ENCODE measurements at regions not wholly inside any gene's neighbourhood (a gene's known extent, or its start where the extent isn't known, plus 50 kb on each side); places are given as distances from the start of the nearest gene placed in this dataset.
"Not testable (repeated sequence)": the region's sequence is repeated elsewhere in the genome, so short reads cannot be mapped to it uniquely, and the experiment has no call there.

- DNase-seq (ENCODE audit: low spot score) = no peak
Observed at GRCh38 chr20:5696011-5696559, 54.1 kb upstream of the SHLD1 start.

GRCh38 chr20:5691918-5692618 lies 58.1 kb upstream of the SHLD1 start:
- DNase-seq (ENCODE audit: low spot score) = no peak

- no peak for DNase-seq (ENCODE audit: low spot score)
Observed at GRCh38 chr20:5689463-5689862, 60.7 kb upstream of the SHLD1 start.

GRCh38 chr20:5688431-5688972 lies 61.7 kb upstream of the SHLD1 start:
- no peak for DNase-seq (ENCODE audit: low spot score)

- no peak for DNase-seq (ENCODE audit: low spot score)
Observed at GRCh38 chr20:5687884-5688283, 62.3 kb upstream of the SHLD1 start.

GRCh38 chr20:5686384-5687105 lies 63.7 kb upstream of the SHLD1 start:
- no peak for DNase-seq (ENCODE audit: low spot score)

- not testable (repeated sequence) for DNase-seq (ENCODE audit: low spot score)
Observed at GRCh38 chr20:5682556-5682955, 67.6 kb upstream of the SHLD1 start.

GRCh38 chr20:5680192-5680591 lies 69.4 kb upstream of the GPCPD1 start:
- no peak for DNase-seq (ENCODE audit: low spot score)

- no peak for DNase-seq (ENCODE audit: low spot score)
Observed at GRCh38 chr20:5678777-5679176, 68.0 kb upstream of the GPCPD1 start.

GRCh38 chr20:5677944-5678343 lies 67.1 kb upstream of the GPCPD1 start:
- not testable (repeated sequence) for DNase-seq (ENCODE audit: low spot score)

GRCh38 chr20:5677389-5677788 lies 66.6 kb upstream of the GPCPD1 start:
- no peak for DNase-seq (ENCODE audit: low spot score)

GRCh38 chr20:5675103-5676091 lies 64.6 kb upstream of the GPCPD1 start:
- DNase-seq (ENCODE audit: low spot score) = no peak

GRCh38 chr20:5674176-5674660 lies 63.4 kb upstream of the GPCPD1 start:
- DNase-seq (ENCODE audit: low spot score) = peak; percentile 54

- DNase-seq (ENCODE audit: low spot score) = no peak
Observed at GRCh38 chr20:5670874-5671273, 60.1 kb upstream of the GPCPD1 start.

GRCh38 chr20:5670036-5670536 lies 59.3 kb upstream of the GPCPD1 start:
- no peak for DNase-seq (ENCODE audit: low spot score)

GRCh38 chr20:5668529-5668868 lies 57.7 kb upstream of the GPCPD1 start:
- DNase-seq (ENCODE audit: low spot score) = no peak

- DNase-seq (ENCODE audit: low spot score) = no peak
Observed at GRCh38 chr20:5667705-5668528, 57.1 kb upstream of the GPCPD1 start.

GRCh38 chr20:5665417-5665816 lies 54.6 kb upstream of the GPCPD1 start:
- DNase-seq (ENCODE audit: low spot score) = no peak

- no peak for DNase-seq (ENCODE audit: low spot score)
Observed at GRCh38 chr20:5663396-5663795, 52.6 kb upstream of the GPCPD1 start.

- no peak for DNase-seq (ENCODE audit: low spot score)
Observed at GRCh38 chr20:5662769-5663168, 52.0 kb upstream of the GPCPD1 start.

- DNase-seq (ENCODE audit: low spot score) = not testable (repeated sequence)
Observed at GRCh38 chr20:5660756-5661155, 50.0 kb upstream of the GPCPD1 start.

Measured in CD4-positive, alpha-beta T cell treated with Interleukin-15 for 4 hours (primary cell).